GM19452 (cell line): ENCODE measurements at regions not wholly inside any gene's neighbourhood (a gene's known extent, or its start where the extent isn't known, plus 50 kb on each side); places are given as distances from the start of the nearest gene placed in this dataset.

Experiments used
- ATAC-seq: cut with Tn5 transposase; IDR thresholded peaks from one replicate; pipeline ENCODE4 v1.9.1; 2021; ENCODE audit not compliant: unreplicated experiment

DNA sequence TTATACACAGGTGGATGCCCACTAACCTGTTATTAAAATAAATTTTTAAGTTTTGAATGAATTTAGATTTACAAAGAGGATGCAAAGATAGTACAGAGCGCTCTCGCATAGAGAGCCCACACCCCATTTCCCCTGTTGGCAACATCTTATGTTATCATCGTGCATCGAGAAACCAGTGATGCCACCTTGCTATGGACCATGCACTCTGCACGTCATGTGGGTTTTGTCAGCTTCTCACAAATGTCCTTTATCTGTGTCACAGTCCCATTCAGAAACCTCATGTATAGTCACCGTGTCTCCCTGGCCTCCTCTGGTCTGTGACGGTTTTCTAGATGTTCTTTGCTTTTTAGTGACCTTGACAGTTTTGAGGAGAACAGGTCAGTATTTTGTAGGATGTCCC lies 60.0 kb downstream of the ING1 start:
- no peak for ATAC-seq

DNA sequence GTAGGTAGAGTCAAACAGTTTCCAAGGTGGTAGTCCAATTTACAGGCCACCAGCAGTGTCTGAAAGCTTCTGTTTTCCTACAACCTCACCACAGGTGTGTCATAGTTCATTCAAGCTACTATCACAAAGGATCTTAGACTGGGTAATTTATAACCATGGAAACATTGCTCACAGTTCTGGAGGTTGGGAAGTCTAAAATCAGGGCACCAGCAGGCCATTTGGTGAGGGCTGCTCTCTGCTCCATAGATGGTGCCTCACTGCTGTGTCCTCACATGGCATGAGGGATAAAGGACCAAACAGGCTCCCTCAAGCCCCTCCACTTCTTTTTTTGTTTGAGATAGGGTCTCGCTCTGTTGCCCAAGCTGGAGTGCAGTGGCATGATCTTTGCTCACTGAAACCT lies 60.6 kb downstream of the ING1 start:
- no peak for ATAC-seq

DNA sequence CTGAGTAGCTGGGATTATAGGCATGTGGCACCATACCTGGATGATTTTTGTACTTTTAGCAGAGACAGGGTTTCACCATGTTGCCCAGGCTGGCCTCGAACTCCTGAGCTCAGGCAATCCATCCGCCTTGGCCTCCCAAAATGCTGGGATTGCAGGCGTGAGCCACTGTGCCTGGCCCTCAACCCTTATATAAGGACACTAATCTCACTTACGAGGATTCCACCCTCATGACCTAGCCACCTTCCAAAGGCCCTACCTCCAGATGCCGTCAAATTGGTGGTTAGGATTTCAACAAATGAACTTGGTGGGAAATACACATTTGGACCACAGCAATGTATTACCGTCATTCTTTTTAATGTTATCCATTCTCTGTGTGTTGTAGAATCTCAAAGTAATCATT lies 61.0 kb downstream of the ING1 start:
- ATAC-seq = no peak

DNA sequence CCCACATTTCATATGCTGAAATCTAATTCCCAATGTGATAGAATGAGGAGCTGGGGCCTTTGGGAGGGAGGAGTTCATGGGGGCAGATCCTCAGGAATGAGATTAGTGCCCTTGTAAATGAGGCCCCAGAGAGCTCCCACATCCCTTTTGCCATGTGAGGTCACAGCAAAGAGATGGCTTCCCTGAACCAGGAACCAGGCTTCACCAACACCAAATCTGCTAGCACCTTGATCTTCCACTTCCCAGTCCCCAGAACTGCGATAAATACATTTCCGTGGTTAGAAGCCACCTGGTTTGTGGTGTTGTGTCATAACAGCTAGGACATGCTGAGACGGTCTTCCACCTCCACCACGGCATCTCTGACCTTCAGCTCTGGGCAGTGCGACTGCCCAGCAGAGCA lies 62.1 kb downstream of the ING1 start:
- no peak for ATAC-seq

DNA sequence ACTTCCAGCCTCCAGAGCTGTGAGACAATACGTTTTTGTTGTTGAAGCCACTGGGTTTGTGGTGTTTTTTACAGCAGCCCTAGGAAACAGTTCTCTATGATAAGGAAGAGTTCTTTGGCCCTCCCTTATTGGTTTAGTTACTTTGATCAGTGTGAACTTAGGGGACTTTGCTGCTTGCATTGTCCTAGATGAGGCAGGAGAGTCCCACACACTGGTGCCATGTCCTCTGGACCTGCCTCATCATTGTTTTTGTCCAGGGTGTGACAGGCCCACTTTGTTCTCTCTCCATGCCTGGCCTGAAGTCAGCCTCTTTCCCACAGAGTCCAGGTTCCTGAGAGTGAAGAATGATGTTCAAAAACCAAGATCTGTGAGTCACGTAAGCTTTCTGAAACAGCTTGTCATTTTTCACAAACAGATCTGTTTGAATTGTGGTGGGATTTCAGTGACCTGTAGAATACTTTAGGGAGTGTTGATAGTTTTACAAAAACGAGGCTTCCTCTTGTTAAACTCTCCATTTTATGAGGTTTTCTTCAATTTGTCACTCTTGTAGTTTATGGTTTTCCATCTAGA lies 63.8 kb downstream of the ING1 start:
- no peak for ATAC-seq

DNA sequence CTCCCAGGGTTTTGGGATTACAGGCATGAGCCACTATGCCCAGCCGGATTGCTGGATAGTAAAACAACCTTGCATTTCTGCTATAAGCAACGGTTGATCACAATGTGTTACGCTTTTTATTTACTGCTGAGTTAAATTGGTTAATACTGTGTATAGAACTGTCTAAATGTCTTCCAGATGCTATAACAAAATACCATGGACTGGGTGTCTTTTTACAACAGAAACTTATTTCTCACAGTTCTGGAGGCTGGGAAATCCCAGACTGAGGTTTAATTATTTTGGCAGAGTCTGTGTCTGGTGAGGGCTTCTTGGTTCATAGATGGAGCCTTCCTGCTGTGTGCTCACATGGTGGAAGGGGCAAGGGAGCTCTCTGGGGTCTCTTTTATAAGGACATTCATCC lies 65.5 kb downstream of the ING1 start:
- no peak for ATAC-seq

DNA sequence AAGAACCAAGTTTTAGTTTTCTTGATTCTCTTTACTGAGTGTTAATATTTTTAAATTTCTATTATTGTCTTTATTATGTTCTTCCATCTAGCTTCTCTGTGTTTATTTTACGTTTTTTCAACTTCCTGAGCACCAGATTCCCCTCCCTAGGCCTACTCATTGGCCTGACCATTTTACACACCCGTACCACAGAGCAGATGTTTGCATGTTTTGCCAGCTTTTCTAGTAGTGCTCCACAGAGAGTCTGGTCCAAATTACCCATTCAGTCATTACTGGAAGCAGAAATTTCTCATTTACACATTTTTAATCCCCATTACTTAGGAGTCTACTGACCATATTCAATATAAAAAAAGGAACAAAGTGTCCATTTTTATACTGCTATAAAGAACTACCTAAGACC lies 66.9 kb downstream of the ING1 start:
- no peak for ATAC-seq

DNA sequence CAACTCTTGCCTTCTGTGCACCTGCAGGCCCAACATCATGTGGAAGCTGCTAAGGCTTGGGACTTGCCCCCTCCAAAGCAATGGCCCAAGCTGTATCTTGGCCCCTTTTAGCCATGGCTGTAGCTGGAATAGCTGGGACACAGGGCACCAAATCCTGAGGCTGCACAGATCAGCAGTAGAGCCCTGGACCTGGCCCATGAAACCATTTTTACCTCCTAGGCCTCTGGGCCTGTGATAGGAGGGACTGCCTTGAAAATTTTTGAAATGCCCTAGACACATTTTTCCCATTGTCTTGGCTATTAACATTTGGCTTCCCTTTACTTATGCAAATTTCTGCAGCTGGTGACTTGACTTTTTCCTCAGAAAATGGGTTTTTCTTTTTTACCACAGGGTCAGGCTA lies 68.7 kb downstream of the ING1 start:
- no peak for ATAC-seq

DNA sequence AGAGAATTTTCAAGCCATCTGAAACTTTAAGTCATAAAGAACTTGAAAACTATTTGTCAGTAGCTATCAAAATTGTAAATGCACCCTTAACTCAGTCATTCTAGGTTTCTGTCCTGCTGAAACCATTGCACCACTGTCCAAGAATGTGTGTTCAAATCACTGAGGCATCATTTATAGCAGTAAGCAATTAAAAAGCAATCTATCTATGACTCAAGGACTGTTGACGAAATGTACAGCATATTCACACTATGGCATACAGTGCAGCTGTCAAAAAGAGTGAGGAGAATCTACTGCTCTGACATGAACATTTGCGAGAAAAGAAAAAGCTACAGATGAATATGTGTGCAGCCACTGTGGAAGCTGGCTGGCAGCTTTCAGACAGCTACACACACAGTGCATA lies 71.2 kb downstream of the ING1 start:
- no peak for ATAC-seq

DNA sequence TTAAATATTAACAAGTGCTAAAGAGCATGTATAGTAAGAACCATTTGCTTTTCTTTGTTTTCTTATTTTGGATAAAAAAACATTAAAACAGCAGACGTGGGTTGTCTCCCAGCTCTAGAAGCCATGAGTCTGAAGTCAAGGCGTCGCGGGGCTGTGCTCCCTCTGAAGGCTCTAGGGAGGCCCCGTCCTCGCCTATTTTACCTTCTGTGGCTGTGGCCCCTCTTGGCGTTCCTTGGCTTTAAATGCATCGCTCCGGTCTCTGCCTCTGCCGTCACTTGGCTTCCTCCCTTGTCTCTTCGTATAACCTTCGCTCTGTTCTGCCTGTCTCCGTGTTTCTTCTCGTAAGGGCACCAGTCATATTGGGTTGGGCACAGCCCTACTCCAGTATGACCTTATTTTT lies 75.3 kb downstream of the ING1 start:
- ATAC-seq = no peak

DNA sequence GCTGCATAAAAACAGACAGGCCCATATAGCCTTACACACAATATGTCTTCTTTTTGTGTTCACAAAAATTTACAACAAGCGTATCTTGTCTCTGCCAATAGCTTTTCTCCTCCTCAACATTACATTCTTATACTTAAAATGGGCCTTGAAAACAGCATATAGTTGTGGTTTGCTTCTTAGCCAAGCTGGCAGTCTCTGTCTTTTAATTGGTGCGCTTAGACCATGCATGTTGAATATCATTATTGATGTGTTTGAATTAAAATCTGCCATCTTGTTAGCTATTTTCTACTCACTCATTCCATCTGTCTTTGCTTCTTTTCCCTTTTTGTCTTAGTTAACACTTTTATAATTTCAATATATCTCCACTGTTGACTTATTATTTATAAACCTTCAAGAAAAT lies 76.4 kb downstream of the ING1 start:
- no peak for ATAC-seq

DNA sequence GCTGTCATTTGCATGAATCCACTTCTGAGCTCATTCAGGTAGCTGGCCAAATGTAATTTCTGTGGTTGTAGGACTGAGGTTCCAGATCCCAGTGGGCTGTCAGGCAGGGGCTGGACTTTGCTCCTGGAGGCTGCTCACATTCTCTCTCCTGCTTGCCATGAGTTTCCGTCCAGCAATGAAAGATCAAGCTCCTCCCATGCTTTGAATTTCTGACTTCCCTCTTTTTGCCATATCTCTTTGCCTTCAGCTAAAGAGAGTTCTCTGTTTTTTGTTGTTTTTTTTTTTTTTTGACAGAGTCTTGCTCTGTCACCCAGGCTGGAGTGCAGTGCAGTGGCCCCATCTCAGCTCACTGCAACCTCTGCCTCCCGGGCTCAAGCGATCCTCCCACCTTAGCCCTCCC lies 76.9 kb downstream of the ING1 start:
- ATAC-seq = no peak

DNA sequence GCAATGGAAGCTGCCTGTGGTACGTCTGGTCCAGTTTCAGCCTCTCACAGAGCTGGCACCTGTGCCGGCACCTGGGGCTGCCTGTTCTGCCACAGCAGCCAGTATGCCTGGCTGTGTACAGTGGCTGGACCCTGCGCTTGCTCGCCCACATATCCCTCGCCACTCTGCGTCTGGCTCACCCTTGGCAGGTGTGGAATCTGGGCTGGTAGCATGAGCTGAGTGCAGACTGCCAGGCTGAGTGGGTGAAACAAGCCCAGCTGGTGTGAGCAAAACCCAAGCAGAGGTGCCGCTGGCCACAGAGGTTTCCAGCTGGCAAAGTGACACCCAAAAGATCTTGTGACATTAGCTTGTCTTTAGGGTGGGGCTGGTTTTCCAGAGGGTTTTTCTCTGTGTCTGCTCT lies 80.7 kb downstream of the ING1 start:
- ATAC-seq = no peak

DNA sequence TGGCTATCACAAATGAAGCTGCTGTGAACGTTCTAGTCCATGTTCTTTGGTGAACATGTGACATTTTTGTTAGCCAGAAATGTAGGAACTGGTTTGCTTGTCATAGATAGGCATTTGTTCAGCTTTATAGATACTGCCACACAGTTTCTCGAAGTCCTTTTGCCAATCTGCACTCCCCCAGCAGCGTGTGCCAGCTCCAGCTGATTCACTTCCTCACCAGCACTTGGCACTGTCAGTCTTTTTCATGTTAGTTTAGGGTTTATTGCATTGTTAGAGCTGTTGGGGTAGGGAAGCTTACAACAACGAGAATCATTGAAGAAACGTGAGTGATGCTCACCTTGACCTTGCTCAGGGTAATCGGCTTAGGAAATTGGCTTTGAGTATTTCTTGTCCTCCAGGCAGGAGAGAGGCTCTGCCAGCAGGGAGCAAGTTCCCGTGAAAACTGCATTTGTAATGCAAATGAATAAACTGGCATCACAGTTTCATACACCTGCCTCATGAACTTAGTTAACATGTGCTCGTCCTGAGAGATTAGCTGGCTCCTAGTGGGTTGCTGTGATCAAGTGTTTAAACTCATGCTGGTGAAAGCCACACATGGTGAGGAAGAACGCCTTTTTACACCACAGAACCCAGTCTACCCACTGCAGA lies 83.9 kb downstream of the ING1 start:
- no peak for ATAC-seq

DNA sequence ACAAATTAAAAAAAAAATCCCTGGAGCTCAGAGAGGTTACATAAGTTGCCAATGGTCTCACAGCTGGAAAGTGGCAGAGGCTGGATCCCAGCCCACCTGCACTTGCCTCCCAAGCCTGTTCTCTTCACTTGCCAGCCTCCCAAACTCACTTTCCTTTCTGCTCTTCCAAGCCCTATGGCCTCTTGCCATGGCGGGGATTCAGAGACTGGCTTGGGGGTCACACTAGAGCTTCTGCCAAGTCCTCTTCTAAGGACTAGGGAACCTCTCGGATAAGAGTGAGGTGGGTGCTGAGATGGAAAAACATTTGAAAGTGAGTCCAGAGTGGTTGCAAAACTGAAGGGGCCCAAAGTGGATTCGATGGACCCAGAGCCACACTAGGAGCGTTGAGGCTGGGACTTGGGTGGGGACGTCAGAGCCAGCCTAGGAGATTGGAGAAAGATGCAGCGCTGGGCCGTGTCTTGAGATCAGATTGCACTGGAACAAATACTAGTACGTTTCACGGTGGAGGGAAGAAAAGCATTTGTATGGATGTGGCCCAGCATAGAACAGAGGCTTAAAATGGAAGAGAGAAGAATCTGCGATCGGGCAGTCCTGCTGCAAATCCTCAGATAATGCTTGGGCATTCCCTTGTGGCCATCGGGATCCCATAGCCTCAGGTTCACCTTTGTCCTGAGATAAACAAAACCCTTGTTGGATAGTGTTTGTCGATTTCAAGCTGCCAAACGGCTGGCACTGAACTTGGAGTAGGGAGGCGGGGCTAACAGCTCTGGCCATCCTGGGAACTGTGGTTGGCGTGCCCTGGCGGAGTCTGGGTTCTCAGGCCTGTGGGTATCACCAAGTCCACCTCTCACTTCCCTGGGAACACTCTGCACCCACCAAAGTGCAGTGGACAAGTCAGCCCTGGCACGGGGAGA lies 84.8 kb downstream of the ING1 start:
- no peak for ATAC-seq

DNA sequence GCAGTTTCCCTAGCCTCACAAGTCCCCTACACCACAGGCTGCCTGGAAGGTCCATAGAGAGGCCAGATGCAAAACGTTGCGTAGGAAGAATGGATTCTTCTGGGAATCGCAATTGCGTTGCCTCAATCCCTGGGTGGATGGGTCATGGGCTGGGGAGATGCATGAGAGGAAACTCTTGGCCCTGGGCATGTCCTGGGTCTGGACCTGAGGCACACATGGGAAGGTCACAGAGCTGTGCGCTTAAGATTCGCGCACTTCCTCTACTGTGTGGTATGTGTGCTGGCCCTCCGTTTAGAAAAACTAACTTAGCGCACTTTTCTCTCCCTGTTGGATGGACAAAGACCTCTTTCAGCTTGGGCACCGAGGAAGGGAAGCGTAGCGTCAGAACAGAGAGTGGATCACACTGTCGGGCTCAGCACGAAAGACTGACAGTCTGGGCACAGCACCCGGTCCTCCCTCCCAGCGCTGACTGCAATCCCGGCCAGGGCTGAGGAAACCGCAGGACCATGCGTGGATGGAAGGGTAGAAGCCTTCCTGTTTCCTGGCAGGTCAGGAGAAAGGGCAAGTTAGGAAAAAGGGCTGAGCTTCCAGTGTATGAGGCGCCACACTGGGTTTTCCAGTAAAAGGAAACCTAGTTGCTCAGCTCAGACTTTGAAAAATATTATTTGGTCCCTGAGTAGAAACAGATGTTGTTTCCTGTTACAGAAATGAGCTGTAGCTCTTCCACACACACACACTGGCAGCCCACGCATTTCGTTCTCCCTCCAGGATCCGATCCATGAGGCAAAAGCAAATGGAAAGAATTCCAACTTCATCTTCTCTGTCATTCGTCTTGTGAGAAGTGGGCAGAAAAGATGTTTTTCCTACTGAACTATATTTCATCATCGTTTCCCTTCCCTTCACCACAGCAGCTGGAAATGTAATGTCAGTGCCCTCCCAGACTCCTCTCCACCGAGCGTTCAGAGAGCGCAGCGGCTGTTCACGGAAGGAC lies 86.0 kb downstream of the ING1 start:
- ATAC-seq = no peak

DNA sequence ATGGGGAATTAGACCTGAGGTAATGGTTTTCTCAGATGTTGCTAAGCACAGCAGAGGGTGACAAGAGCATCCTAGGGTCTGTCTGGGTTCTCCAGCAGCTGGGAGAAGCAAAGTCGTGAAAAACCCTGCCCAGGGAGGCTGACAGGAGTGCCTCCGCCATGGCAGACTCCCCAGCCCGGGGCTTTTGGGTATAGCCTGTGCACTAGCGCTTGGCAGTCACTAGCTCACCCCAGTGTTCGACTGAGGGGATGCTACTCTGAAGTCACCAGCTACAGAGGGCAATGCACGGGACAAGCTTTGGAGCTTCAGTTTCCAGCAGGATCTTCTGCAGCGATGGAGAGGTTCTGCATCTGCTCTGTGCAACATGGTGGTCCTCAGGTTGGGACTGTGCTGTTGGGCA lies 87.5 kb downstream of the ING1 start:
- ATAC-seq = no peak

DNA sequence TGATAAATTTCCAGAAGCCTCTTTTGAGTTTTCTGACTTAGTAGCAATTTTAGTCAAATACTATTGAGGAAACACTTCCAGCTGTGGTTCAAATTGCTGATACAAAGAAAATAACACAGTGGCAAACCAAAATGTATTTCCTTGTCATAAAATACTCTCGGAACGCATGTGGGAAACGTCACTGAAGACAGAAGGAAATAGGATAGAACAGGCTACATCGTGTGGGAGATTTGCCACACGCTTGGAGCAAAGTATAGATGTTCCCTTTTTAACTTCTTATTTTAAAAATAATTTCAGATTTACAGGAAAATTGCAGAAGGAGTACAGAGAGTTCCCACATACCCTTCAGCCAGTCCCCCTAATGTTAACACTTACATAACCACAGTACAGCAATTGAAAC lies 88.8 kb downstream of the ING1 start:
- no peak for ATAC-seq

DNA sequence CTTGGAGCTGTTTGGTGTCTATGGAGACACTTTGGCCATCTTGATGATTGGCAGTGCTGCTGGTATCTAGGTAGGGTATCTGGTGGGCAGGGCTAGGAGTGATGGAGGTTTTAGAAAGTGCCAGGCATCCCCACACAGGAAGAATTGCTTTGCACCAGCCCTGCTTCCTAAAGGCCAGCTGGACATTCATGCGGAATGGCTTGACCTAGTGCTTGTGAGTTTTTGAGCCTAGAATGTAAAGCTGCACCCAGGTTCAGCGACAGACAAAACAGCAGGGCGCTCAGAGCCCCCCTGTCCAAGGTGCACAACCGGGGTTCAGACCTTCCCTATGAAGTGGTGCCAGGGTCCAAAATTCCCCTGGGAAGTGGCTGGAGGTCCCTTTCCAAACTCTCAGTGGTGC lies 93.1 kb downstream of the ING1 start:
- no peak for ATAC-seq

DNA sequence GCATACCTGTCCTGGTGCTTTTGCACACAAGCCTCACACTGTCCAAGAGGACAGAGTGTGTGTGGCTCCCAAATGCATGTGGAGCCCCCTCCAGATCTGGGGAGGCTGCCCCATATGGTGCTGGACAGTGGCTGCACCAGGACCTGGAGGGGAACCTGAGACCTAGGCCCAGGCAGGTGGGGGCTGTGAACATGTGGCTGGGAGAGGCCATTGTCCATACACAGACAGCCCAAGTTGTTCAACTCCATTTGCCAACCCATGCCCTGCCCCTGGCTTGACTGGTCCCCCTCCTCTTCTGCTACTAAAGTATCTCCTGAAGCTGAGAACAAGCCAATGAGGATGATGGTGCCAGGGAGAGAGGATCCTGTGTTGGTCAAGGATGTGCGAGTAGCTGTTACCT lies 94.0 kb downstream of the ING1 start:
- no peak for ATAC-seq

DNA sequence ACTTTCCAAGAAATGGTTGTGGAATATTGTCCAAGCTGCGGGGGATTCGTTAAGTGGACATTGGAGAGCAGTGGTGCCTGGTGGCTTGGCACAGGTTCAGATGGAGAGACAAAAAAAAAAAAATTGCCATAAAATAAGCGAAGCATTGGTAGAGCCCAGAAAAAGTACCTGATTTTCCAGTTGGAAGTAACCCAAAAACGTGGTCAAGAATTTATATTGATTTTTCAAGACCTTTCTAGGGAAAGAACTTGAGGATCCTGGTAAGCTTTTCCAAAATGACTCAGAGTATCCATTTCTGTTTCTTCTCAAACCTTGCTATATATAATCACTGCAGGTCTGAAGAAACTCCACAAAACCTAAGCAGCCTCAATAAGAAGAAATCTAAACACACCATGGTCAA lies 94.6 kb downstream of the ING1 start:
- no peak for ATAC-seq
